ENCODE measurements at regions not wholly inside any gene's neighbourhood (a gene's known extent, or its start where the extent isn't known, plus 50 kb on each side); places are given as distances from the start of the nearest gene placed in this dataset.

DNA sequence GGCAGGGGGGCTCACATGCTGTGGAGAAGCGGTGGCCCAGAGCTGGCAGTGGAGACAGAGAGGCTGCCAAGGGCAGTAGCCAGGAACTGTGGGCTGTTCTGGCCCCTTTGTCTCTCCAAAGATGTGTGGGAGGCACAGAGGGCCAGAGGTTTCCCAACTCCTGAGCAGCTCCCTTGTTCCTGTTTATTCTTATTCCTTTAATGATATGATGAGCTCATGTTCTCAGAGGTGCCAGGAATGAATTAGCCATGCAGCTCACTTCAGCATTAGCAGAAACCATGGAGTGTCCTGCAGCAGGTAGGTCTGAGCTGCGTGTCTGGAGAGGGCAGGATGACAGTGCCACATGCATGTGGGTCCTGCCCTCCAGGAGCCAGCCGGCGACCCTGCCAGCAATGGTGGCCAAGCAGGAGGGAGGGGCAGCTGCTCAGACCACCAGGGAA is 77.9 kb upstream of the FZD7 start:
- CTCF ChIA-PET, result no interaction called here
- H3K4me3 Mint-ChIP-seq (ENCODE audit: low read depth, unreplicated experiment), result no peak overlapping the region
- peaks cover 40% of the 10 kb centered on the region for H3K27me3 Mint-ChIP-seq (ENCODE audit: unreplicated experiment)
- DNase-seq, result no peak
- TF ChIP-seq, protein P1, sequence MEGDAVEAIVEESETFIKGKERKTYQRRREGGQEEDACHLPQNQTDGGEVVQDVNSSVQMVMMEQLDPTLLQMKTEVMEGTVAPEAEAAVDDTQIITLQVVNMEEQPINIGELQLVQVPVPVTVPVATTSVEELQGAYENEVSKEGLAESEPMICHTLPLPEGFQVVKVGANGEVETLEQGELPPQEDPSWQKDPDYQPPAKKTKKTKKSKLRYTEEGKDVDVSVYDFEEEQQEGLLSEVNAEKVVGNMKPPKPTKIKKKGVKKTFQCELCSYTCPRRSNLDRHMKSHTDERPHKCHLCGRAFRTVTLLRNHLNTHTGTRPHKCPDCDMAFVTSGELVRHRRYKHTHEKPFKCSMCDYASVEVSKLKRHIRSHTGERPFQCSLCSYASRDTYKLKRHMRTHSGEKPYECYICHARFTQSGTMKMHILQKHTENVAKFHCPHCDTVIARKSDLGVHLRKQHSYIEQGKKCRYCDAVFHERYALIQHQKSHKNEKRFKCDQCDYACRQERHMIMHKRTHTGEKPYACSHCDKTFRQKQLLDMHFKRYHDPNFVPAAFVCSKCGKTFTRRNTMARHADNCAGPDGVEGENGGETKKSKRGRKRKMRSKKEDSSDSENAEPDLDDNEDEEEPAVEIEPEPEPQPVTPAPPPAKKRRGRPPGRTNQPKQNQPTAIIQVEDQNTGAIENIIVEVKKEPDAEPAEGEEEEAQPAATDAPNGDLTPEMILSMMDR (IDR thresholded peaks at IDR 0.05; ENCODE audit: unreplicated experiment), result no peak
- no peaks in the 10 kb centered on the region for H3K4me1 Mint-ChIP-seq (ENCODE audit: low read depth, unreplicated experiment)
- no peaks in the 10 kb centered on the region for H3K36me3 Mint-ChIP-seq (ENCODE audit: insufficient read depth, unreplicated experiment)
- intact Hi-C loops (cut with micrococcal nuclease; ENCODE audit: unreplicated experiment), result no loop called here
- H3K27ac Mint-ChIP-seq (ENCODE audit: unreplicated experiment), result no peak overlapping the region
- BruUV-seq (replicated peaks), result no TSS peak
- no peaks in the 10 kb centered on the region for H3K9me3 Mint-ChIP-seq (ENCODE audit: low read depth, unreplicated experiment)

DNA sequence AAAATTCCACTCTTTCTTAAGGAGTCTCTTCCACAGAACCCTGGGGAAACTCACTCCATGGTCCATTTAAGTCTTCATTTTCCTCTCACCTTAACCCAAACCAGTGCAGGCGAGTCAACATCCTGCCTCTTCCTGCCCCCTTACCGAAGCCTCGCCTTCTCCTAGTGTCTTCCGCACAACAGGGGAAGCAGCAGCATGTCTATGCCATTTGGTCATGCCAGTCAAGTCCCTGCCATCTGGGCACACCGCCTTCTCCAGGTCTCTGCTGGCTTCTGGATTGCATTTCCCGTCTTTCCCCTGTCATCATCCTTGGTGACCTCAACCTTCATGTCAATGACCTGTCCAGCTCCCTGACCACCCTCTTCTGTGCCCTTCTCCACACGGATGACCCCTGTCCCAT is 77.3 kb upstream of the FZD7 start:
- no peaks in the 10 kb centered on the region for H3K4me1 Mint-ChIP-seq (ENCODE audit: low read depth, unreplicated experiment)
- H3K27ac Mint-ChIP-seq (ENCODE audit: unreplicated experiment), result no peak overlapping the region
- BruUV-seq (replicated peaks), result no TSS peak
- CTCF ChIA-PET, result interaction anchor here (0.6 kb wide), 1 partner anchor 91 kb away, joined by 4 read pairs; no protein-coding TSS in a partner anchor
- TF ChIP-seq, protein P1 (IDR thresholded peaks at IDR 0.05; ENCODE audit: unreplicated experiment), result no peak
- no peak for DNase-seq
- H3K4me3 Mint-ChIP-seq (ENCODE audit: low read depth, unreplicated experiment), result no peak overlapping the region
- no peaks in the 10 kb centered on the region for H3K9me3 Mint-ChIP-seq (ENCODE audit: low read depth, unreplicated experiment)
- H3K27me3 Mint-ChIP-seq (ENCODE audit: unreplicated experiment), result peaks cover 46% of the 10 kb centered on the region
- H3K36me3 Mint-ChIP-seq (ENCODE audit: insufficient read depth, unreplicated experiment), result no peaks in the 10 kb centered on the region
- intact Hi-C loops (cut with micrococcal nuclease; ENCODE audit: unreplicated experiment), result no loop called here

DNA sequence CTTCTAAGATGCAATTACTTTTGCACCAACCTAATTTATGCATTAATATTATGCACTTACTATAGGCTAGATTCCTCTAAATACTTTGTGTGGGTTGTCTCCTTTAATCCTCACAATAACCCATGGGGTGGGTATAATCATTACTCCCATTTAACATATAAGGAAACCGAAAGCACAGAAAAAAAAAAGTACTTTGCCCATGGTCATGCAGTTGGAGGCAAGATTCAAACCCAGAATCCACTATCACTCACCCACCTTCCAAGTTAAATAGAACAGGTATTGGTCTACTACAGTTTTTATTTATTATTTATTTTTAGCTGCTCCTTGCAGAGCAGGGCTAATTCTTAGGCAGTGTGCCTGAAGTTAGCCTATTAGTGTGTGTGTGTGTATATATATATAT is 76.6 kb upstream of the FZD7 start:
- no peaks in the 10 kb centered on the region for H3K9me3 Mint-ChIP-seq (ENCODE audit: low read depth, unreplicated experiment)
- H3K4me3 Mint-ChIP-seq (ENCODE audit: low read depth, unreplicated experiment), result no peak overlapping the region
- CTCF ChIA-PET, result no interaction called here
- intact Hi-C loops (cut with micrococcal nuclease; ENCODE audit: unreplicated experiment), result no loop called here
- no TSS peak for BruUV-seq (replicated peaks)
- TF ChIP-seq, protein P1 (IDR thresholded peaks at IDR 0.05; ENCODE audit: unreplicated experiment), result no peak
- H3K36me3 Mint-ChIP-seq (ENCODE audit: insufficient read depth, unreplicated experiment), result no peaks in the 10 kb centered on the region
- DNase-seq, result no peak
- H3K27me3 Mint-ChIP-seq (ENCODE audit: unreplicated experiment), result peaks cover 48% of the 10 kb centered on the region
- no peaks in the 10 kb centered on the region for H3K4me1 Mint-ChIP-seq (ENCODE audit: low read depth, unreplicated experiment)
- H3K27ac Mint-ChIP-seq (ENCODE audit: unreplicated experiment), result no peak overlapping the region

DNA sequence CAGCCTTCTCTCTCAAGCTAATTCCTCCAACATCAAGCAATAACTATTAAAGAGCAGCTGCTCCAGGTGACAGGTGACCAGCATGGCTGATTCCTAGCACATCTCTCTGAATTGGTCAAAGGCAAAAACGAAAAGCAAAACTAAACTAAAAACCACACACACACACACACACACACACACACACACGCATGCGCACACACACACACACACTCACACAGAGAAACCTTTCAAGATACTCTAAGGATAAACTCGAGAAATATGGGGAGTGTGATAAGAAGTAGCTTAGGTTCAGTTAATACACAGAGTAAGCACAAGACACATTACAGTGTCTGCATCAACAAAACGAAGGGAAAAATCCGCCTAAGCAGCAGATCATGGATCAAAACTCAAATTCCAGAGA is 74.5 kb upstream of the FZD7 start:
- no peak overlapping the region for H3K27ac Mint-ChIP-seq (ENCODE audit: unreplicated experiment)
- H3K27me3 Mint-ChIP-seq (ENCODE audit: unreplicated experiment), result peaks cover 63% of the 10 kb centered on the region
- no TSS peak for BruUV-seq (replicated peaks)
- CTCF ChIA-PET, result no interaction called here
- H3K36me3 Mint-ChIP-seq (ENCODE audit: insufficient read depth, unreplicated experiment), result no peaks in the 10 kb centered on the region
- intact Hi-C loops (cut with micrococcal nuclease; ENCODE audit: unreplicated experiment), result no loop called here
- no peak for DNase-seq
- no peaks in the 10 kb centered on the region for H3K9me3 Mint-ChIP-seq (ENCODE audit: low read depth, unreplicated experiment)
- no peaks in the 10 kb centered on the region for H3K4me1 Mint-ChIP-seq (ENCODE audit: low read depth, unreplicated experiment)
- no peak overlapping the region for H3K4me3 Mint-ChIP-seq (ENCODE audit: low read depth, unreplicated experiment)
- TF ChIP-seq, protein P1 (IDR thresholded peaks at IDR 0.05; ENCODE audit: unreplicated experiment), result no peak

All from Calu3 (cell line).